ENCODE measurements at regions not wholly inside any gene's neighbourhood (a gene's known extent, or its start where the extent isn't known, plus 50 kb on each side); places are given as distances from the start of the nearest gene placed in this dataset.

DNA sequence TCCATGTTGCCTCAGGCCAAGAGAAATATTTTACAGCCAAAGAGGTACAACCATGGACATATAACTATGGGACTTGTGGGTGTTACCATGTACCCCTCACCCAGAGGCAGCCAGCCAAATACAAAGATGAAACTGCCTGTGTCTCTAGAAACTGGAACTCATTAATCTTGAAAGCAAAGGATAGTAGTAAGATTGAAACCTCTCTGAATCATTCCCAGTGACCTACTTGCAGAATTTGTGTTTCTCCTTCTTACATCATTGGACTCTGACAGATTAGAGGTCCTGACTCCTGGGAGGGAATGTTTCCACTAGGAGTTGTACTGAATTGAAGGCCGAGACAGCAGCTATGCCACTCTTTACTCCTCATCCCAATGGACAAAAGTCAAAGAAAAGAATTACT, 257.4 kb upstream of the UBASH3B start:
- no peak for DNase-seq

DNA sequence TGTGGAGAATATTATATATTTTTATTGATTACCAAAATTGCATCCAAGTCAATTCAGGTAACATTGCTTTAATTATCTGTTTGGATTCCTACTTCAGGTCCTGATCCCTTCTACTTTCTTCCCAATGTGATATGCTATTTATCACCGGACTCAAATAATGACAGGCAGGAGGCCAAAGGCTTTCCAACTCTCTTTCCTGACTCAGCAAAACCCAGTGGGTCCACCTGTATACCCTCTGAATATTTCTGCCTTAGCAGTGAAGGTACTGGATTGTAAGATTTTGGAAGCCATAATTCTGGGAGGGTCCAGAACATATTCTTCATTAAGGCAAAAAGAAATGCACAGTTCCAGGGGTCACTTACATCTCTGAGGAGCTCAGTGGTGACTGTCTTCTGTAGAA, 260.2 kb upstream of the UBASH3B start:
- DNase-seq: no peak

DNA sequence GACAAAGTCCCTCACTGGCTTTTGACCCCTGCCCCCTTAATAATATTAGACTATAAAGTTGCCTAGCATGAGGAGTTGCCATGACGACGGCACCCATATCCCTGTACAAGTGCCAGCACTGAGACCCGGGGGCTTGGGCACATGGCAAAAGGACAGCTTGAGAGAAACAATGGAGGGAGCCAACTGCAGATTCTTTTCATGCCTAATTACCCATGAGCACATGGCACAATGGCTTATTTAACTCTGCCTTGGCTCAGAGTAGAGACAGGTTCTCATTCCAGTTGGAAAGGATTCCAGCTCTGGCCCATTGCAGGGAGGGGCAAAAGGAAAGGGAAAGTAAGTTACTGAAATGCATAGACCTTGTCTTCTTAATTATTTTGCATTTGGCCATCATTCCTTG, 261.2 kb upstream of the UBASH3B start:
- DNase-seq: no peak

DNA sequence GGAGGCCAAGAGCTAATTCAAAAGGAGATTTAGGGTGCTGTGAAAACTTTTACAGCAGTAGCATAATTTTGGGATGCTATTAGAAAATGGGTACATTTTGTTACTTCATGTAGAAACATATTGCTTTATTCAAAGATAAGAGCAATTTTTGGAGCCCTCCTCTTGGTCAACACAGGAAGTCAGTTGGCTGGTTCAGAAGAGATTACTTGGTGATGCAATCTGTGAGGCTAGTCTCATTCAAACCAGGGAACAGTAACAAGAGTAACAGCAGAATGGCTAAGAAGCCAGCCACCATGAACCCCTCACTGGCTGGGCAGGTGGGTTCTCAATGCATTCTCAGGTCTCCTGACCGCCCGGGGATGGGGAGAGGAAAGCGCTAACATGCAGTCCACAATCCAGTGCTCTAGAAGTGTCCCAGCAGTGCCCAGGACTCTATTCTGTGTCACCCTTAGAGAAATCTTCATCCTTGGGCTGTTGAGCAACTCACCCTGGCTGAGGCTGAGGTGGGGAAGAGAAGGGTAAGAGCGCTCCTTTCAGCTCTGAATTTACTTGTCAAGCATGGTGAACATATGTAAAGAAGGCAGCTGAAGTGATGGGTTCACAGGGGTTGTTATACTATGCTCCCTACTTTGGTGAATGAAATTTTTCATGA, 262.2 kb upstream of the UBASH3B start:
- no peak for DNase-seq

DNA sequence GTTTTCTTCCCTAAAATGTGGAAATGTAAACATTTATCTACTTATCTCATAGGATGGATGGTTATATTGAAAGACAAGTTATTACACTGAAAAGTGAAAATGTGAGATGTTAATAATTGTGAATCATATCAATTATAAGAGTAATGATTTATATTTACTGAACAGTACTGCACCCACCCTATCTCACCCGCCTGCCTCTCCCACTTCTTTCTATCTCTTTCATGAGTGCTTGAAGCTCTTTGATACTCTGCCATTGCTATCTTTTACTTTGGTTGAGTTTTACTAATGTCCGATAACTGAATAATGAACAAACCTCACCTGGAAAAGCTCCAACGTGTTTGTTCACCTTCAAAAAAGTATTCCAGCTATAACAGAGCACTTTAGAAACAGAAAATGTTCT, 263.0 kb upstream of the UBASH3B start:
- no peak for DNase-seq

DNA sequence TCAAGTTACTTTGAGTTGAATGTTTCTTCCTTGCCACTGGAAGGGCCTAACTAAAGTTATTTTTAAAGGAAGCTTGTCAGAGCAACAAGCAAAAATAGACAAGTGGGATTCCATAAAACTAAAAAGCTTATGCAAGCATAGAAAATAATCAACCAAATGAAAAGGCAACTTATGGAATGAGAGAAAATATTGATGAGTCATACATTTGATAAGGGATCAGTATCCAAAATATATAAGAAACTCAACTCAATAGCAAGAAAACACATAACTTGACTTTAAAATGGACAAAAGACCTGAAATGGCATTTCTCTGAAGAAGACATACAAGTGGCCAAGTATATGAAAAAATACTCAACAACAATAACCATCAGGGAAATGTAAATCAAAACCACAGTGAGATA, 264.5 kb upstream of the UBASH3B start:
- no peak for DNase-seq

DNA sequence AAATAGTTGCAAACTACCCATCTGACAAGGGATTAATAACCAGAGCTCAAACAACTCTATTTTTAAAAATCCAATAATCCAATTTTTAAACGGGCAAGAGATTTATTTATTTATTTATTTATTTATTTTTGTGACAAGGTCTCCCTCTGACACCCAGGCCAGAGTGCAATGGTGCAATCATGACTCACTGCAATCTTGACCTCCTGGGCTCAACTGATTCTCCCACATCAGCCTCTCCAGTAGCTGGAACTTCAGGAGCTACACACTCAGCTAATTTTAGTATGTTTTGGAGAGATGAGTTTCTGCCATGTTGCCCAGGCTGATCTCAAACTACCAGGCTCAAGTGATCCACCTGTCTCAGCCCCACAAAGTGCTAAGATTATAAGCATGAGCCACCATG, 267.2 kb upstream of the BLID start:
- DNase-seq: no peak

DNA sequence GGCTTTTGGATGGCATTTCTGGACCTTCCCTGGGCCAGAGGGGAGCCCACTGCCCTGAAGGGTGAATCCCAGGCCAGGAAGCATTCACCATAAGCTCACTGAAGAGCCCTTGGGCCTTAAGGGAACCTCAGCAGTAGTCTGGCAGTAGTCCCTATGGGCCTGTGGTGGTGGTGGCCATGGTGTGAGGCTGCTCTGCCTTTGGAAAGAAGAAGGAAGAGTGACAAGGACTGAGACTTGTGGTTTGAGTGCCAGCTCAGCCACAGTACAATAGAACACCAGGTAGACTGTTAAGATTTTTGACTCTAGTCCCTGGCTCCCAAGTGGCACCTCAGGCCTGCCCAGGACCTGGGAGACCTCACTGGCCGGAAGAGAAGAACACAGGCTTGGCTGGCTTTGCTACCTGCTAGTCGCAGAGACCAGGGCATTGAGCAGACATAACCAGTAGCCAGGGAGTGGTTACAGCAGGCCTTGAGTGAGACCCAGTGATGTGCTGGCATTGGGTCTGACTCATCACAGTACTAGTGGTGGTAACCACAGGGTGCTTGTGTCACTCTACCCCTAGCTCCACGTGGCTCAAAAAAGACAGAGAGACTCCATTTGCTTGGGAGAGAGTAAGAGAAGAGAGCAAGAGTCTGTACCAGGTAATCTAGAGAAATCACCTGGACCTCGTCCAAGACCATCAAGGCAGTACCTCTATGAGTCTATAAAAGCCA, 259.8 kb upstream of the BLID start:
- no peak for DNase-seq

DNA sequence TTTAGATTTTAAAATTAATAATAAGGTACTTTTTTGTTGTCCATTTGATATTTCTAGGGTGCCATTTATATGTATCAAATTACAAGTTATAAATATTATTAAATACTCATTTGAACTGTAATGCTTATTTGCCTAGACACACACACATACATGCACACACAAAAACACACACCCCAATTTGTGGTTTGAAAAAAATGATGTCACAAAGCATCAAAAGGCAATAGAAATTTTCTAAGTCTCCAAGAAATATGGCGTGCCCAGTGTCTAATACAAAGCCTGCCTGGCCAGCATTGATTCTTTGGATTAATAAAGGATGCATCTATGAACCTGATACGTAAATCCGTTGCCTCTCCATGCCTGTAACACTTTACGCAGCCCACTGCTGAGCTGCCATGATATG, 252.8 kb upstream of the BLID start:
- DNase-seq: no peak

DNA sequence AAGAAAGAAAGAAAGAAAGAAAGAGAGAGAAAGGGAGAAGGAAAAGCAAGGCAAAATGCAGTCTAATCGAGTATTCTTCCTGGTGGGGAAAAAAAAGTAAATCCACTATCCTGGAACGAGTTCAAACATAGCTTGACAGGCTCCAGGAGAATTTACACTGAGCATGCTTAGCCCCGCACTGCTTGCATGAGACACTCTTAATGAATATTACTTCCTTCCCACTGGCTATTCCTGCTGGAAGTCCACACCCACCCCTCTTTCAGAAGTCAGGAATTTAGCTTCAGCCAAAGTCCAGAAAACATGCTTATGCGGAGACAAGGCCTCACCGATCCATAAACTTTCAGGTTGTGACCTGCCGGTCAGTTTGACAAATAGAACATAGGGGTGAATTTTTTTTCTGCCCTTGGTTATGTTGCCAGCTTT, 251.8 kb upstream of the BLID start:
- no peak for DNase-seq

DNA sequence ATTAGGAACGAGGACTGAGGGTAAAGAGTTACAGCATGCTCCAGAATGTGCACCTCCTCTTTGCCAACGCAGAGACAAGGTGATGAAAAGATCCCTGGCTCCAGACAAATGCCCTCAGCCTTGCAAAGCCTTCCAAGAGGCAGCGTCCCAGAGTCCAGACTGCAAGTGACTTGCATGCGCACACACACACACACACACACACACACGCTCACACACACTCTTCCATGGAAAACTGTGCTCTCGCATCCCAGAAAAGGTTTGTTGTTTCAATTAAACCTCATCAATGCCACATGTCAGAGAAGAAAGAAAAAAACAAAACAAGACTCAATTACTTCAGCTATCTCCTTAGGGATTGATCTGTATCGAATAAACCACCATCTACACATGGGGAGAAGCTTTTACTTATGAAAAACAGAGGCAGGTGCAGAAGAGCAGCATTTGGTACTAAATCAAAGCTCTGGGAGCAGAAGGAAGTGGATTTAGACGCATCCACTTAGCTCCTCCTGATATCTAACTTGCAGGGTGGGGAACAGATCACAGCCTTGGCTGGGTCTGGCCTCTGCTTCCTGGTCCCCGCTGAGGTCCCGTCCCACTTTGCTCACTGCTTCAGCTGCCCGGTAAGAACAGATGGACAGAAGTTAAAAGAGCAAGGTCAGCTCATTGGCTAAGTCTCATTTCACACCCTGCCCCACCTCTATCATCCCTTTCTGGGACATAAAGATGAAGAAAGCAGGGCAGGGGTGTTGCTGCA, 249.8 kb upstream of the BLID start:
- no peak for DNase-seq

DNA sequence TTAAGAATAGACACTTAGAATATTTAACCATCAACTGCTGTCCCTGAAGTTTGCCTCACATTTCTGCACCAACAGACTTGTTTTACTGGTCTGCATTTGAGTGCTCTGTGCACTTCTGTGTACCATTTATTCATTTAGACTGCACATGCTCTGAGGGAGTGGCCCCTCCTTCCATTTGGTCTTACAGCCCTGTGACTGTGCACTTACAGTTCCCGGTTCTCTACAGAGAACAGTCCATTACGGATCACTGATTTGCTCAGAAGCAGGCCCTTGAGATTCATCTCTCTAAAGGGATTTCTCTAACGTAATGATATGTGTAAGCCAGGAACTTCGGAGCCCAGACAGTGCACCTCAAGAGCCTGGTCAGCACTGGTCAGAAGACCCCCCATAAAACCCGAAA, 247.3 kb upstream of the BLID start:
- no peak for DNase-seq

DNA sequence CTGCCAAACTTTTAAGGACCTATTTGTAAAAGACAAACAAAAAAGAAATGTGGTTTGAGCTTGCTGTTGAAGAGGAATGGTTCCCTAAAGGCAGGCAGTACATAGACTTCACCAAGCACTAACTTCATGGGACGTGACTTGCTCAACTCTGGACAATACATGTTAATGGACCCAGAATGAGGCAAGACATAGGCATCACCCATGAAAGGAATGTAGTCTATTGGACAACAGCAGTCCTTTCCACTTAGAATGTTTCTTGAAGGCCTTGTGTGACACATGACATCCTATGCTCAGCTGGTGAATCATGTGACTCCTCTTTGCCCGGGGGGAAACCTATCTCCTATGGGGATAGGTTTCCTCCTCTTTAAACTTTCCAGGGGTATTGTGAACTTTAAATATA, 246.4 kb upstream of the BLID start:
- no peak for DNase-seq

DNA sequence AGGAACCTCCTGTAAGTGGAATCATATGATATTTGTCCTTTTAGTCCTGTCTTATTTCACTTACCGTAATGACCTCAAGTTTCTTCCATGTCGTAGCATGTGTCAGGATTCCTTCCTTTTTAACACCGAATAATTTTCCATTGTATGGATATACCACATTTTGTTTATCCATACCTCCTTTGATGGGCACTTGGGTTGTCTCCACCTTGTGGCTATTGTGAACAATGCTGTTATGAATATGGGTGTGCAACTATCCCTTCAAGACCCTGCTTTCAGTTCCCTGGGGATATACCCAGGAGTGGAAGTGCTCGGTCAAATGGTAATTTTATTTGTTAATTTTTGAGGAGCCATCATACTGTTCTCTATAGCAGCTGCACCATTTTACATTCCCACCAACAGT, 244.9 kb upstream of the BLID start:
- DNase-seq: no peak

DNA sequence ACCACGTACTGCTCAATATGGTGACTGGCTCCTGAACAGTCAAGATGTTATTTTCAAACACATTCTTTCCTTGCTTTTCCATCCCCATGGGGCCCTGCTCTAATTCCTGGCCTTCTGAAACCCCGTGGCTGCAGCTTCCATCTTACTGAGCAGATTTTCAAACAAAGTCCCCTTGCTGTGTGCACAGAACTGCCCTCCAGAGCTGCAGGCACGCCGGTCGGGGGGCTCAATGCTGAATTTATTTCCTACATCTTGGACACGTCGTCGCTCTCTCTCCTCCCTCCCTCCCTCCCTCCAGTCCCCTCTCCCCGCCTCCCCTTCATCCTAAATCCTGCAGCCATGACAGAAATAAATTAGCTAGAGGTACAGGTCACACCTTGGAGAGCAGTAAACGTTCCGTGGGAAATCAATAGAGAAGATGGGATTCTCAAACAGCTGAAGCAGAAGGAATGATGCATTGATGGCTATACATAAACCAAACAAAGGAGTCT, 243.1 kb upstream of the BLID start:
- DNase-seq: no peak

DNA sequence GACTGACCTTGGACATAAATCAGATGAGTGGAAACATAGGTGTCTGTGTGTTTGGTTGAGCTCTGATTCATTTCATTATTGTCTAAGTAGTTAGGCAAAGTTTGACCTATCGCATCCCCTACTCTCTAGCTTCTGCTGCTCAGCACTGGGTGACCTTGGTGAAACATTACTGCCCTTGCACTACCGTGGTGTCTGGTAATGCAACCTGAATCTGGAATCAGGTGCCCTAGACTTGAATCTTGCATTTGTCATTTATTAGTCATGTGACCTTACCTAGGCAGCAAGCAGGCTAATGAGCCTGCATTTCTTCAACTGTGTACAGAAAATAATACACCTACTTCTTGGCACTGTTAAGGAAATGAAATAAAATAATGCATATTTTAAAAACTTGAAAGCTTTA, 242.3 kb upstream of the BLID start:
- DNase-seq: no peak

DNA sequence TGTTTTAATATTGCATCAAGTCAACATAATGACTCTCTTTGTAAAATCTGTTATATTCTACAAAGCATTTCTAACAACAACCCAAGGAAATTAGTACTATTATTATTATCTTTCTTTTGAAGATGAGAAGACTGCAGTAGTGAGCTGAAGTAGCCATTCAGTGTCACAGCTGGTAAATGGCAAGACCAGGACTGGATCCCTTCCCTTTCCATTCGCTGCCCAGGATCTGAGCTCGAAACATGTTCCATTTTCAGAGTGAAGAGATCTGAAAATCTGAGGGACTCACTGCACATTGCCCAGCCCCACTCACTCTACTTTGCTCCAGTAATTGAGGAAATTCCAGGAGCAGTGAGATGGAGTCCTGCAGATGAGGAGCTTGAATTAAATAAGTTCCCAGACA, 240.0 kb upstream of the BLID start:
- DNase-seq: no peak

DNA sequence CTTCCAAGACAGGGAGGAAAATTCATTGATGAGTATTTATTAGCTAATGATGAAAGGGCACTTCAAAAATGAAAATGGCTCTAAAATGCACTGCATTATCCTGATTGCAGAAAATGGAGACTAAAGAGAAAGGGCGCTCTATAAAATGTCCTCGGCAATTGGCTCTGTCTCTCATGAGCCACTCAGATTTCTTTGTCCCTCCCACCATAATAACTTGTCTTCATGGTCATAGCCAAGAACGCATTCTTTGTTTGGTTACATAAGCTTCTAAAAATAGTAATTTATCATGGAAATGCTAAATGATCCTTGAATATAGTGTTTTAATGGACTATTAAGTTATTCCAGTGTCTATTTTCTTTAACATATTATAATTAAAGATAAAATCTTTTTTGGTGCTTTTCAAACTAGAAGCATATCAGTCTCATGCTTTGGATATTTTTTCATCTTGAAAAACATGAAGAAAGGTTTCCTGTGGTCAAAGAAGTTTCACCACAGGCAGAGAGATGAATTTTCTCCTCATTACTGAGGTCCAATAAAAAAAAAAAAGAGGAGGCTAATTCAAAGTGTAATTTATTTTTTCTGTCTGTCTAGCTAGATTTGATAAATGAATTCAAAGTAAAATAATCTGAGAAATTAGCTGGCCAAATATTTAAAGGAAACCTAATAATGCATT, 238.1 kb upstream of the BLID start:
- DNase-seq: no peak

DNA sequence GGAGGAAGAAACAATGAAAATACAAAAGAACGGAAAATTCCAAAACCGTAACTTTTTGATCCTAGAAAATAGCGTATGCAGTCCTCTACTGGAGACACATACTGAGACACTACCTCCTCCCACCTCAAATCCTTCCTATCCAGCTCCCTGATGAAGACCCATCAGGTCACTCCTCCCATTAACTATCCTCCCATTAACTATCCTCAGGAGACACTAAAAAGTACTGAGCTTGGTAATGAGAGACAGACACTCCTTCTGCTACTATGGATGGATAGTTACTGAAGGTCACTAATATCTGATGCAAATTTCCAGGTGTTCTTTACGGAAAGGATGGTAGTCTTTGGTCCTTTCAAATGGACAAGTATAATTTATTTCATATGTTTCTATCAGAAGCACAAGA, 237.5 kb upstream of the BLID start:
- DNase-seq: no peak

DNA sequence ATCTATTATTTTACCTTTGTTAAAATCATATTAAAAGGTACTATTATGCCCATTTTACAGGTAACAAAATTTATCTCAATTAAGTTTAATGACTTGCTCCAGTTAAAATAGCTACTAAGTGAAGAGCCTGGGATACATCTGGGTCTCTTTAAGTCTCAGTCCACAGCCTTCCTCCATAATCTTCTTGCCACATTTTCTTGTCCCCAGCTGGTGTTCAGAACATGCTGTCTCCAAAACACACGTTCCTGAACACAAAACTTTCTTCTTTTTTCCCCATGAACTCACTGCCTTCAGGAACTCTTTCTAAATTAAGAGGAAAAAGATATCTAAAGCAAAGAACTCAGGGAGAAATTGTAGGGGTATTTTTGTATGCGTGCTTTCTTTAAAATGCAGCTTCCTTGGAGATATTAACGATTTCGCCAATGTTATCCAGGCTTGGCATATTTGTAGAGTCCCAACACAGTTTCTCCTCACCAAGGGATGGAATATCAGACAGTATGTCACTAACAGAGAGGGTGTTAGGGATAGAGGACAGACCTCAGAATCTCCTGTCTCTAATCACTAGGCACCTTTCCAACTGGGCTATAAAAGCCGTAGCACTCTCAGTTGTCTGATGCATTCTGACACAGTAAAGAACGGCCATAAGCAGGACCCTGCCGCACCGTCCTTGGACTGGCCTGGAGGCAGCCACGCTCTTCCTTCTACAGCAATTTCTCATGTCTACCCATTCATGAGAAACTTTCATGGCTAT, 232.8 kb upstream of the BLID start:
- no peak for DNase-seq

DNA sequence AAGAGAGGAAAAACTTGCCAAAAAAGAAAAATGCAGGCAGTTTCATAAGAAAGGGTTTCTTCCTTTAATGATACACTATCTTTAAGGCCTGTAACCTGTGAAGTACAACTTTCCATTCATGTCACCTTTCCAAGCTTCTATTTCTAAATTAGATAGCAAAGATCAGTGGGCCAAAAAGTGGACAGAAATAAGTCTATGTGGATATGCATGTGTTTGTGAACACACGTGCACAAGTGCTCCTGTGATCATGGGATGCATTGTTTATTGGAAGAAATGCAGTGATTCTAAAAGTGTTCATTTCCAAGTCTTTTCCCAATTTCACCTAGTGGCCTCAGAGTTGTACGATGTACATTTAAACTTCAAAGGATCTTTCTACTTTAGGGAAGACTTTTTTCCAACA, 230.0 kb upstream of the BLID start:
- no peak for DNase-seq

DNA sequence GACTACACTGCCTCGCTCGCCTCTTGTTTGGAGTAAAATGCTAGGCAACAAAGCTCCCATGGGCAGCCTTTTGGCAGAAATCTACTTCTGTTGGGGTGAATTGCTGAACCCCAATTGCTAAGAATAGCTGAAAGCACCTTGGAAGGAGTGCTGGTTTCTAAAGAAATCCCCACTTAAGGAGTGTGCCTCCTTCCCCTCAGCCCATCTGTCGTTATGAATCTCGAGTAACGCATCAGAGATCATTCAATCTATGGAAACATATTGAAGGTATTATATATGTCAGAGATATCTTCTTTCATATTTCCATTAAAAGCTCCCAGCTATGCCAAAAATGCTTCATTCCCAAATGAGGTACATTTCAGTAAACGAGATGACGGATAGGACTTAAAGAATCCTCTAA, 229.6 kb upstream of the BLID start:
- DNase-seq: no peak

DNA sequence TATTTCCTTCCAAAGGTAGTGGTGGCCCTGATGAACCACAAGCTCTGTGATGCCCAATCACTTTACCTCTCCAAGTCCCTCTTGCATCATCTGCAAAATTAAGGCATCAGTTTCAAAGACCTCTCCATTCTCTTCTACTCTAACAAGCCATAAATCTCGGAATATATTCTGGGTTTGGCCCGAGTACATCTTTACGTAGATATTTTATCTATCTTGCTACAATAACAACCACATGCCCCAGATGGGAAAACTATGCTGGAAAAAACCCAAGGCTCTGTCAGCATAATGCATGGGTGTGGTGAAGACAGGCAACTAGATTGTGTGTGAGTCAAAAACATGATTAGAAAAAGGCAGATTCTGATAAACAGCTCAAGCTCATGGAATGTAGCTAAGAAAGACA, 228.2 kb upstream of the BLID start:
- no peak for DNase-seq
